ENCODE measurements at regions not wholly inside any gene's neighbourhood (a gene's known extent, or its start where the extent isn't known, plus 50 kb on each side); places are given as distances from the start of the nearest gene placed in this dataset.
A peak's percentile ranks its signal among the peaks of the same experiment; 100 is the strongest.
"Not testable (repeated sequence)": the region's sequence is repeated elsewhere in the genome, so short reads cannot be mapped to it uniquely, and the experiment has no call there.

DNA sequence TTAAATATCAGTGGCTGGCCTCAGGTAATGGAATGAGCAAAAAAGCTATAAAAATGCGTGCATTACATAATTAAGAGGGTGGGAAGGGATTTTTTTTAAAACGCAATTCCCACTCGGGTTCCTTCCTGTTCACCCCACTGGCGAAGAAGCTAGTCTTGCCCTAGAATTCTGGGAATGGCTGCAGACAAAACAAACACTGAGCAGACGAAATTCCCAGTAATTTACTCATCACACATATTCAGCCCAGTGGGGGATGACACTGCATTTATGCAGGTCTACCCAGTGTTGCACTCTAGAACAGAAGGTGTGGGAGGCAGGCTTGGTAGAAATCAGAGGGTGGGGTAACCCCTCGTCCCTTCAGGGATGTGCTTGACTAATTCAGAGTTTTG is 2695.0 kb upstream of the DEFB115 start:
- no peak for DNase-seq (ENCODE audit: low read depth in 3 of 3, low spot score in 2 of 3)

DNA sequence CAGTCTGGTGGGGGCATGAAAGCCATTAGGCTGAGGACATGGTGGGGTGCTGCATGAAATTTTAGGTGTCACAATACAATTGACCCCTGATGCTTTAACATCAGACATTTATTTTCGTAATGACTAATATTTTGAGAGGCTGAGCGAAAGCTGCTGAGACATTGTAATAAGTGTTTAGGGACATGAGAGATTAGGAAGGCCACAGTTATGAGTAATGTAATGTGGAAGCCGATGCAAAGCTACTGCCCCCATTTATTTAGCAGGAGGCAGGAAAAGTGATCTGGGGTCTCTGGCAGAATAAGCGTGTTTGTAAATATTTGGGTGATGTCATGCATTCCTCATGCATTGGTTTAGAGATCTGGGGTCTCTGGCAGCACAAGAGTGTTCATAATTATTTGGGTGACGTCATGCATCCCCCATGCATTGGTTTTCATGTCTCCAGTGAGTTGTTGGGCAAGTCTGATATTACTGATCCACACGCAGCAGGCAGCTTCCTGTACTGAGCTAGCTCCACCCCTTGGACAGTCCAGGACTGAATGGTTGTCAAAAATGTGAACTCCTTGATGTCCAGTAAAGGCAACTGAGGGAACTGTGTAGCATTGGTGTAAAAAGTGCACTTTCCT is 2694.5 kb upstream of the DEFB115 start:
- not testable (repeated sequence) for DNase-seq (ENCODE audit: low read depth in 3 of 3, low spot score in 2 of 3)

DNA sequence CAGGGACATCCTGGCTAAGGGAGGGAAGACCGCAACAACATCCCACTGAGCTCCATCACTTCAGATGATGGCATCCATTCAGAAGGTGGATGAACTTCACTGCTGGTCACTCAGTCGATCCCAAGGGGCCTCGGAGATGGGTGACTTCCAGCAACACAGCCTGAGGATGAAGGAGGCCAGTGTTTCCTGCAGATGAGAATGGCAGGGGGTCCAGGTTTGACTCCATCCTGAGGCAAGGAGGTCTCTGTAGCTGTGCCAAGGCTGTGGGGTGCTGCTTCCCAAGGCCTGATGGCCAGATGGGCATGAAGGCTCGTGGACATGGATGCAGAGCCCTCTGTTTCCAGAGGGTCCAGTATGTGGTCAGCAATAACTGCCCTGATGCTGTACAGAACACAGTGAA is 2693.4 kb upstream of the DEFB115 start:
- DNase-seq (ENCODE audit: low read depth in 3 of 3, low spot score in 2 of 3), result not testable (repeated sequence)

DNA sequence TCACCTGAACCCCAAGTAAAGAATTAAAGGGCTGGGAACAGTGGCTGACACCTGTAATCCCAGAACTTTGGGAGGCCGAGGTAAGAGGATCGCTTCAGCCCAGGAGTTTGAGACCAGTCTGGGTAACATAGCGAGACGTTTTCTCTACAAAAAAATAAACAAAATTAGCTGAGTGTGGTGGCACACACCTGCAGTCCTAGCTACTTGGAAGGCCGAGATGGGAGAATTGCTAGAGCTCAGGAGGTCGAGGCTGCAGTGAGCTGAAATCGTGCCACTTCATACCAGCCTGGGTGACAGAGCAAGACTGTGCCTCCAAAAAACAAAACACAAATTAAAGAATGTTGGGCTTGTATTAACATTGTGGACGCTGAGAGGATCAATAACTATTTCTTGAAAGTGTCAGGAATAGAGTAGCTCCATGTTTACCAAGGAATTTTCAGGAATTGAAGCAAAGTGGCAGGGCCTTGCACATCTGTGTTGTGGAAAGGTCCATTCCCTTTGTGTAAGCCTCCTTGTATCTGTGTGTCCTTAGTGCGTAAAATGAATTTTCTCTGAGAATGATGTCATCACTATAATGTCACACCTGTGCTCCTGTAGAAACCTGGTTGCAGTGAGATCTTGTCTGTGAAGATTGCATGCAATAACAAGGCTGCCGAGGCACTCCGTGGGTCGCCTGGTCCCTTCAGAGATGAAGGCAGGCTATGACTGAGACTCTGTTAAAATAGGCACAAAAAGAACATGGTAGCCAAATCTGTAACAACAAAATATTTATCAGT is 2692.6 kb upstream of the DEFB115 start:
- DNase-seq (ENCODE audit: low read depth in 3 of 3, low spot score in 2 of 3), result not testable (repeated sequence)

DNA sequence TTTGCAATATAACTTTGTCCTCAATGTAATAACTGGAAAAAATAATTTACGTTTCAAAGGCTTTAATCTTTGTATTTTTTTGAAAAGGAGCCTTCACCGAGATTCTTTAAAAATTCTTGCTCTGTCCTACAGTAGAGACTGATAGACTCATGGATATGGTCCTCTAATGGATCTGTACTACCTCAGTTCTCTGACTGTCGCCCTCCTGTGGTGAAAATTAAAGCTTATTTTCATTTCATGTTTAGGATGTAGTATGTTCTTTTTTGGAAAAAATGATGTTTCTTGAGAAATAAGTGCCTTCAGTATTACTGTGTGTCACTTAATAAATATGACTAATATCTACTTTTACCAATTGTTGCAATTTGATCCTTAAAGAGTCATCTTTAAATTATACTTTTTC is 2681.5 kb upstream of the DEFB115 start:
- not testable (repeated sequence) for DNase-seq (ENCODE audit: low read depth in 3 of 3, low spot score in 2 of 3)

DNA sequence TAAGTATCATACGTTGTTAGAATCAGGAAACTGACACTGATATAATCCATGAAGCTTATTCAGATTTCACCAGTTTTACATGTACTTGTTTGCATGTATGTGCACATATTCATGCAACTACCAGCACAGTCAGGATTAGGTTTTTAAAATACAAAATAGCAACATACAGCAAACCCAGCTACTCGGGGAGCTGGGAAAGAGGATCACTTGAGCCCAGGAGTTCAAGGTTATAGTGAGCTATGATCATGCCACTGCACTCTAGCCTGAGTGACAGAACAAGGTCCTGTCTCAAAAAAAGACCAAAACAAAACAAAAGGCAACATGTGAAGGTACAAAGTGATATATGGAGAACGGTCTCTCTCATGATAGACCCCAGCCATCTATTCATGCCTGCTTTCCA is 2665.8 kb upstream of the DEFB115 start:
- not testable (repeated sequence) for DNase-seq (ENCODE audit: low read depth in 3 of 3, low spot score in 2 of 3)

DNA sequence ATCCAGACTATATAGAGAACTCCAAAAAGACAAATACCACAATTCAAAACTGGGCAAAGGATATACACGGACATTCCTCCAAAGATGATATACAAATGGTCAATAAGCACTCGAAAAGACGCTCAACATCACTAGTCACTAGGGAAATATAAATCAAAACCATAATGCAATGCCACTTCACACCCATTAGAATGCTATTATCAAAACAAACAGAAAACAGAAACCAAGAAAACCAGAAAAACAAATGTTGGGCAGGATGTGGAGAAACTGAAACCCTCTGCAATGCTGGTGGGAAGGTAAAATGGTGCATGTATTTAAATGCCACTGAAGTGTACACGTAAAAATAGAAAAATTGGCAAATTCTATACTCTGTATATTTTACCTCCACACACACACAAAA is 2664.1 kb upstream of the DEFB115 start:
- not testable (repeated sequence) for DNase-seq (ENCODE audit: low read depth in 3 of 3, low spot score in 2 of 3)

DNA sequence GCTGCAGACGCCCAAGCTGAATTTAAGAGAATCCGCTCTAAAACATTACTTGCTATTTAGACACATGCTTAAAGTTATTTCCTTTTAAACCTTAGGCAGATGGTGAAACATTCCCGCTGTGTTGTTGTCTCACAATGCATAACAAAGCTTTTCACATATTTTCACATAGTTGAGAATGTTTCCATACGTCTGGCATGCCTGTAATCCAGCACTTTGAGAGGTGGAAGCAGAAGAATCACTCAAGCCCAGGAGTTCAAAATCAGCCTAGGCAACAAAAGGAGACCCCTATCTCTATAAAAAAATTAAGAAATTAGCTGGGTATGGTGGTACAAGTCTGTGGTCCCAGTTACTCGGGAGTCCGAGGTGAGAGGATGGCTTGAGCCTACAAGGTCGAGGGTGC is 2663.0 kb upstream of the DEFB115 start:
- not testable (repeated sequence) for DNase-seq (ENCODE audit: low read depth in 3 of 3, low spot score in 2 of 3)

DNA sequence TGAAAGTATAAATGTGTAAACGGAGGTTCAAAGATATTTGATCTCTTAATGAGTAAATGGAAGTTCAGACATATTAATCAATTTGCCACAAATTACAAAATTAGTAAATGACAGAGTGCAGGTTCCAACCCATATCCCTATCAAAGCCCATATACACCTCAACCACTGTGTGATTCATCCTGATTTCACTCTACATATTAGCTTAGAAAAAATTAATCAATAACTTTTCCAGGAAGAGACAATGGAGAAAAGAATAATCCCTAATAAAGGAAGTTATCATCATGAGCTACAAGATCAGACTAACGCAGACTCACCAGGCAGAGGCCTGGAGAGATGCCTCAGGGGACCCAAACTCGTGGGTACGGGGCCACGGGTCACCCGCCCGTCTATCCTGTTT is 2655.5 kb upstream of the DEFB115 start:
- DNase-seq (ENCODE audit: low read depth in 3 of 3, low spot score in 2 of 3), result not testable (repeated sequence)

DNA sequence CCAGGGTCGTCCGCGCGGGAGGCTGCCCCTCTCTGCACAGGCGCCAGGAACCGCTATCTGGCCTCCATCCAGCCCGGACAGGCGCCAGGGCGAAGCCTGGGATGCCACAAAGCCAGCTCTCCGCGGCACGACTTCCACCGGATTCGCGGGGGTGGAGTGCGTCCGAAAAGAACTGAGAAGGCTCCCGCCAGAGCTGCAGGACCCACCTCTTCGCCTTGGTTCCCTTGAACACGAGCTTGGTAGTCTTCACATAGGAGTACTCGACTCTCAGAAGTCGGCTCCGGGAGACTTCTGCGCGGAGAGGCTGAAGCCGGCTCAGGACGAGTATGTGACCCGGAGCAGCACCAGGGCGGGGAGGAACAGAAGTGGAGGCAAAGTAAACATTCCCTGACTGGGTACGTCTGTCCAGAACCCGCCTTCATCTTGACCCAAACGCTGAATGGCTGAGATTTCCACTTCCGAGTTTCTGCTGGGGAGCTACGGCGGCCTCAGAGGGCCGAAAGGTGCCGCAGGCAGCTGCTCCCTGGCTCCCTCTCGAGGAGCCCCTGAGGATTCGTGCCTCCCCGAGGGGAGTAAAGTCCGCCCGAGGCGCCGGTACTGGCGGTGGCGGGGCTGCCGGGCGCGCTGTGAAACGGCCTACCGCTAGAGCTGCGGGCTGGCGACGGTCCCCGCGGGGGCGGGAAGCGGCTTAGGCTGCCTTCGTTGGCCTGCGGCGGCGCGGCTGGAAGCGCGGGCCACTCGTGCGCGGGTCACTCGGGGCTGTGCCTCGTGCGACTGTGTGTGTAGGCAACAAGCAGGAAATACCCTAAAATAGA is 2654.9 kb upstream of the DEFB115 start:
- DNase-seq (ENCODE audit: low read depth in 3 of 3, low spot score in 2 of 3), result peak; percentile 36 to 75 (median 64)

DNA sequence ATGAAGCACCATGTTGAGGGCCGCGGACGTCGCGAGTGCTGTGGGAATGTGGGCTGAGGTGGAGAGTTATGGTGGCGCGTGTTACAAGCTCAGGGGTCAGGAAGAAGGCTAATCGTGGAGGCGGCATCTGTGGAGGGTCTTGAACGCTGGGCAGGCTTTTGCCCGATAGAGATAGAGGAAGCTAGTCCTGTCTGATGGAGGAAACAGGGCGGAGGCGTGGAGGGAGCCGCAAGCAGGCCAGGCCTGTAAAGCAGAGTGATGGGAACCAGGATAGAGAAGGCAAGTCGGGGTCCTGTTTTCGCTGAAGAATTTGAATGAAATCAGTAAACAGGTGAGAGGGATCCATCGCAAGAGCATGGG is 2654.3 kb upstream of the DEFB115 start:
- not testable (repeated sequence) for DNase-seq (ENCODE audit: low read depth in 3 of 3, low spot score in 2 of 3)

DNA sequence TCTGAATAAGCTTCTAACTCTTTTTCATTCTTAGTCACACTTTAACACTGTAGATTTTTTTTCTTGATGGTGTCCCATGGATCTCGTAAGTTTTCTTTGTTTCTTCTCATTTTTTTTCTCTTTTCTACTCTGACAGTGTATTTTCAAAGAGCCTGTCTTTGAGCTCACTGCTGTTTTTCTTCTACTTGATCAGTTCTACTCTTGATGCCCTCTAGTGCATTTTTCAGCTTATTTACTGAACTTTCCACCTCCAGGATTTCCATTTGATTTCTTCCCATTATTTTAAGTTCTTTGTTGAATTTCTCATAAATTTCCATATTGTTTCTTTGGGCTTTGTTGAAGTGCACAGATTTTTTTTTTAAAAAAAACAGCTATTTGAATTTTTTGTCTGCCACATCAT is 2641.1 kb upstream of the DEFB115 start:
- DNase-seq (ENCODE audit: low read depth in 3 of 3, low spot score in 2 of 3), result no peak

DNA sequence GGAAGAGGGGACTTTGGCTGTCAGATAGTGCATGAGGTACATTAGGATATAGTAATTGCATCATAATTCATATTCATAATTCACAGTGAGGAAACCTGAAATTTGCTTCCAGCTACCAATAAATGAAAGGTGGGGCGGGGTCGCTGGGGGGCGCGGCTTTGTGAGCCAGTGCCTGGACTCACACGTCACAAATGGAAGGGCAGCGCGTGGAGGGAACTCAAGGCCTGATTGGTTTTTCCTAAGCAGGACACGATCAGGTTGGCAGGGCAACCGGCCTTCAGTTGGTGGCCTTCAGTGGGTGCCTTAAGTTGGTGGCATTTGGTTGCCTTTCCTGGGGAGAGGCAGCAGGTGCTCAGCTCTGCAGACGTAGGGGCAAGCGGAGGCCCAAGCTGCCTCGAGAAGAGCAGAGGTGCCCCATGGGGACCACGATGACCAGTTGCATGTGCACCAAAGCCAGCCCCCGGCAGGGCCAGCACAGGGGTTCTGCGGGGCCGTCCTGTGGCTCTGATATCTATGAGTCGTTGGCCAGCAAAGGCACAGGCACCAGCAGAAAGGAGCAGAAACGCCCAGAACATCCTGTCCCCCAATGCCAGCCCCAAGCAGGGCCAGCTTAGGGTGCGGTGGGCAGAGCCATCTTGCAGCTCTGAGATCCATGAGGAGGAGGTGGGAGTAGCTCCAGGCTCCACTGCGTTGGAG is 2637.4 kb upstream of the DEFB115 start:
- not testable (repeated sequence) for DNase-seq (ENCODE audit: low read depth in 3 of 3, low spot score in 2 of 3)

DNA sequence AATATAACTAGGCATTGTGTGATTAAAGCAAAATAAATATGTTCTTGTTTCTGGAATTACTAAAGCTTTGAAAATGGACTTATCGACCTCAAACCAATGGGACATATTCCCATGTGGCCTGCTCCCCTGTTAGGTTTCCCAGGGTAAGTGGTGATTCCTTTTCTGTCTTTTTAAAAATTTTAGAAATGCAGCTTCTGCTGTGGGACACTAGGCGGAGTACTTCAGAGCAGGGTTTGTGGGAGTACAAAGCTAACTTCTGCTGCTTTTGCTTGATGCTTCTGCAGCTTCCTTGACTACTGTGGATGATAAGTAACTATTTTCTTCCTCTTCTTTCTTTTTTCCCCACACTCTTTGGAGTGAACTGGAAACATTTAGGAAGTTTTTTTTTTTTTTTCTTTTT is 2632.4 kb upstream of the DEFB115 start:
- DNase-seq (ENCODE audit: low read depth in 3 of 3, low spot score in 2 of 3), result not testable (repeated sequence)

DNA sequence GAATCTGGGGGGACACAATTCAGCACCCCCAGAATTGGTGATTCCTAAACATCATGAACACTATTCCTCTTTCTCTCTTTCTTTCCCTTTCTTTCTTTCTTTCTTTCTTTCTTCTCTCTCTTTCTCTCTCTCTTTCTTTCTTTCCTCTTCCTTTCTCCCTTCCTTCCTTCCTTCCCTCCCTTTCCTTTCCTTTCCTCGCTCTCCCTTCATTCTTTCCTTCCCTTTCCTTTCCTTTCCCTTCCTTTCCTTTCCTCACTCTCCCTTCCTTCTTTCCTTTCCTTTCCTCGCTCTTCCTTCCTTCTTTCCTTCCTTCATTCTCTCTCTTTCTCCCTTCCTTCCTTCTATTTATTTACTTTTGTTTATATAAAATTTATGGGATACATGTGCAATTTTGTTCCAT is 2616.6 kb upstream of the DEFB115 start:
- not testable (repeated sequence) for DNase-seq (ENCODE audit: low read depth in 3 of 3, low spot score in 2 of 3)

Data from right renal cortex interstitium (tissue), 3 donors.